CD14-positive monocyte (primary cell): ENCODE measurements at regions not wholly inside any gene's neighbourhood (a gene's known extent, or its start where the extent isn't known, plus 50 kb on each side); places are given as distances from the start of the nearest gene placed in this dataset.

ENCODE experiments used
- DNase-seq, 3 donors: peaks; one replicate each; pipeline ENCODE4 v3.0.0-alpha.2; 2011 to 2022
- H2AFZ ChIP-seq: 2 replicates; pipeline ENCODE4 v1.6.0; 2012; ENCODE audit warnings: mild to moderate bottlenecking, low read depth, low read length, inconsistent platforms; ENCODE audit not compliant: insufficient read depth, poor library complexity, severe bottlenecking
- H3K27ac ChIP-seq, 2 donors: 1 replicate in 1 of 2; 2 replicates in 1 of 2; pipeline ENCODE4 v1.5.1; 2012 to 2013; ENCODE audit warnings: low read length in 2 of 2, control low read depth in 1 of 2, inconsistent platforms in 1 of 2, low read depth in 1 of 2, mild to moderate bottlenecking in 1 of 2
- H3K27me3 ChIP-seq, 2 donors: one replicate each; pipeline versions ENCODE4 v1.6.0 to v1.6.1; 2011 to 2013; ENCODE audit warnings: low read length in 2 of 2; ENCODE audit not compliant: control insufficient read depth in 2 of 2, insufficient read depth in 2 of 2
- H3K36me3 ChIP-seq, 2 donors: replicated peaks in 1 of 2; 1 replicate in 1 of 2; 2 replicates in 1 of 2; pipeline versions ENCODE4 v1.5.1 to v1.6.1; 2012 to 2013; ENCODE audit warnings: low read length in 2 of 2, control low read depth in 1 of 2, inconsistent platforms in 1 of 2, mild to moderate bottlenecking in 1 of 2; ENCODE audit not compliant: insufficient read depth in 2 of 2, control insufficient read depth in 1 of 2
- H3K4me1 ChIP-seq, 2 donors: 1 replicate in 1 of 2; 2 replicates in 1 of 2; pipeline versions ENCODE4 v1.5.1 to v1.6.1; 2012 to 2013; ENCODE audit warnings: low read length in 2 of 2, control low read depth in 1 of 2, inconsistent platforms in 1 of 2, mild to moderate bottlenecking in 1 of 2, moderate library complexity in 1 of 2; ENCODE audit not compliant: insufficient read depth in 2 of 2, control insufficient read depth in 1 of 2
- H3K4me2 ChIP-seq: replicated peaks from 2 replicates; pipeline ENCODE3; 2012; ENCODE audit warnings: low read length, moderate library complexity, mild to moderate bottlenecking; ENCODE audit not compliant: poor library complexity, severe bottlenecking; ENCODE audit errors: extremely low read depth
- H3K4me3 ChIP-seq, 3 experiments: fragments of 200-600 bp in 1 of 3; sonication (generic) in 1 of 3; replicated peaks in 1 of 3; 1 replicate in 2 of 3; 2 replicates in 1 of 3; pipeline ENCODE4 v1.5.1; 2011 to 2013; ENCODE audit warnings: low read length in 3 of 3, mild to moderate bottlenecking in 3 of 3, control low read depth in 2 of 3, low read depth in 2 of 3, inconsistent platforms in 1 of 3, moderate library complexity in 1 of 3
- H3K79me2 ChIP-seq: 2 replicates; pipeline ENCODE4 v1.6.0; 2012; ENCODE audit warnings: mild to moderate bottlenecking, control low read depth, inconsistent platforms, low read length, moderate library complexity; ENCODE audit not compliant: insufficient read depth
- H3K9ac ChIP-seq: 2 replicates; pipeline ENCODE4 v1.6.0; 2017; ENCODE audit warnings: low read length, mild to moderate bottlenecking; ENCODE audit not compliant: insufficient read depth, poor library complexity, severe bottlenecking
- H3K9me3 ChIP-seq, 2 donors: replicated peaks in 1 of 2; 1 replicate in 1 of 2; 2 replicates in 1 of 2; pipeline versions ENCODE4 v1.5.1 to v1.6.1; 2012 to 2013; ENCODE audit warnings: low read length in 2 of 2, control low read depth in 1 of 2; ENCODE audit not compliant: control insufficient read depth in 1 of 2, insufficient read depth in 1 of 2
- H4K20me1 ChIP-seq: 2 replicates; pipeline ENCODE4 v1.6.0; 2012; ENCODE audit warnings: mild to moderate bottlenecking, low read length, control low read depth, moderate library complexity; ENCODE audit not compliant: insufficient read depth
- H3K27ac Mint-ChIP-seq, 7 donors: one replicate each; pipeline ENCODE4 v1.8.0; 2020; ENCODE audit warnings: mild to moderate bottlenecking in 7 of 7, mixed read lengths in 7 of 7, moderate library complexity in 6 of 7, inconsistent platforms in 2 of 7
- H3K27me3 Mint-ChIP-seq, 3 donors: one replicate each; pipeline ENCODE4 v1.8.0; 2021 to 2022; ENCODE audit warnings: low read depth in 3 of 3, mild to moderate bottlenecking in 3 of 3, mixed read lengths in 3 of 3, moderate library complexity in 3 of 3, inconsistent platforms in 1 of 3
- H3K36me3 Mint-ChIP-seq, 2 donors: one replicate each; pipeline ENCODE4 v1.8.0; 2020; ENCODE audit warnings: mixed read lengths in 2 of 2, inconsistent platforms in 1 of 2, mild to moderate bottlenecking in 1 of 2
- H3K4me1 Mint-ChIP-seq: one replicate; pipeline ENCODE4 v1.8.0; 2020; ENCODE audit warnings: mild to moderate bottlenecking, mixed read lengths
- H3K4me3 Mint-ChIP-seq, 2 donors: one replicate each; pipeline ENCODE4 v1.8.0; 2020; ENCODE audit warnings: mild to moderate bottlenecking in 2 of 2, mixed read lengths in 2 of 2, moderate library complexity in 1 of 2
- H3K9me3 Mint-ChIP-seq, 7 donors: one replicate each; pipeline ENCODE4 v1.8.0; 2020 to 2022; ENCODE audit warnings: mixed read lengths in 7 of 7, mild to moderate bottlenecking in 6 of 7, moderate library complexity in 6 of 7, inconsistent platforms in 2 of 7
- CTCF ChIP-seq: fragments of 200-600 bp; IDR thresholded peaks from one replicate; pipeline ENCODE4 v1.8.0; 2022; ENCODE audit warnings: antibody characterized with exemption, mild to moderate bottlenecking
- WGBS: methylation state at CpG from one replicate; pipeline ENCODE4 v1.1.5; 2013; ENCODE audit warnings: missing lambda C conversion rate; ENCODE audit not compliant: insufficient coverage; 5-methylcytosine and 5-hydroxymethylcytosine counted together
- intact Hi-C, 2 donors: fragments of 100-400 bp; cut with micrococcal nuclease; formaldehyde crosslinking; loops; one replicate each; pipeline versions ENCODE4 v1.15.0 to v1.15.1; 2023

GRCh38 chr9:10925896-10926295 lies 313.1 kb upstream of the PTPRD start:
- no peaks in the 10 kb centered on the region for H3K9me3 ChIP-seq
- no peak for DNase-seq
- no peak overlapping the region for H3K9ac ChIP-seq
- H4K20me1 ChIP-seq, result no peaks in the 10 kb centered on the region
- H3K4me3 ChIP-seq, result no peak overlapping the region
- H3K4me1 ChIP-seq, result no peaks in the 10 kb centered on the region
- Mint-ChIP-seq H3K27me3 (peaks cover 0 to 2% (median 1%) of the 10 kb centered on the region in 3 donors), H3K4me1 (no peaks in the 10 kb centered on the region), H3K36me3 (no peaks in the 10 kb centered on the region), H3K9me3 (peaks cover 0 to 1% (median 0%) of the 10 kb centered on the region in 7 donors), H3K27ac (no peak overlapping the region), H3K4me3 (no peak overlapping the region)
- no peak overlapping the region for H3K4me2 ChIP-seq
- no peaks in the 10 kb centered on the region for H3K27me3 ChIP-seq
- no CpG with 5 or more reads among the region's 4 CpGs for WGBS
- TF ChIP-seq CTCF, result no peak
- no peak overlapping the region for H3K27ac ChIP-seq
- H2AFZ ChIP-seq, result no peak overlapping the region
- intact Hi-C loops, result no loop called here
- H3K79me2 ChIP-seq, result no peaks in the 10 kb centered on the region
- no peaks in the 10 kb centered on the region for H3K36me3 ChIP-seq

DNA sequence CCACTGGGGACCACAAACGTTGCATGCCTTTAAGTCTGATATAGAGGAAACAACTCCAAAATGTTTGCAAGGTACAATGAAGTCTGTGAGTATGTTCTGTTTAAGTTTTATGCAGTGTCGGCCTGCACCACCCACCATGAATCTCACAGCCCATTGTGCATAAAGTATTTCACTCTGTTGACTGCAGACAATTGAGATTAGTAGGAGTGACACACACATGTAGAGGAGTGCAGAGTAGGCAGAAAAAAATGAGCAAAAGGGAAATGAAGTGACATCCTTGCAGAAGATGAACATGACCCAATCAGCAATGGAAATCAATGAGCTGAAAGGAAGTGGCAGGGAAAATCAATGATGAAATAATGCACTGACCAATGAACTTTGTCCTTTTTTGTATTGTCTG lies 315.6 kb upstream of the PTPRD start:
- H2AFZ ChIP-seq, result no peak overlapping the region
- no peak overlapping the region for H3K9ac ChIP-seq
- H3K36me3 ChIP-seq, result no peaks in the 10 kb centered on the region
- Mint-ChIP-seq H3K36me3 (no peaks in the 10 kb centered on the region), H3K27me3 (peaks cover 0 to 1% (median 0%) of the 10 kb centered on the region in 3 donors), H3K27ac (no peak overlapping the region), H3K9me3 (peaks cover 0 to 2% (median 0%) of the 10 kb centered on the region in 7 donors), H3K4me1 (no peaks in the 10 kb centered on the region), H3K4me3 (no peak overlapping the region)
- DNase-seq, result no peak
- no peaks in the 10 kb centered on the region for H3K27me3 ChIP-seq
- no peaks in the 10 kb centered on the region for H3K9me3 ChIP-seq
- intact Hi-C loops, result no loop called here
- TF ChIP-seq CTCF, result no peak
- no peak overlapping the region for H3K4me3 ChIP-seq
- H3K27ac ChIP-seq, result no peak overlapping the region
- no peak overlapping the region for H3K4me2 ChIP-seq
- no peaks in the 10 kb centered on the region for H3K4me1 ChIP-seq
- H4K20me1 ChIP-seq, result no peaks in the 10 kb centered on the region
- WGBS, result no CpG with 5 or more reads among the region's 2 CpGs
- H3K79me2 ChIP-seq, result no peaks in the 10 kb centered on the region
